GM12873 (cell line): ENCODE measurements at regions not wholly inside any gene's neighbourhood (a gene's known extent, or its start where the extent isn't known, plus 50 kb on each side); places are given as distances from the start of the nearest gene placed in this dataset.

Experiments used
- CTCF ChIP-seq: IDR thresholded peaks from 2 replicates; pipeline ENCODE4 v1.5.1; 2012; ENCODE audit warnings: low read depth, mild to moderate bottlenecking, moderate library complexity, low read length, control low read depth; ENCODE audit not compliant: insufficient read depth; ENCODE audit errors: missing control alignments

- no peak for TF ChIP-seq CTCF
Measured at GRCh38 chr3:86708893-86709292, 282.1 kb downstream of the VGLL3 start.

GRCh38 chr3:86702381-86702958 lies 288.5 kb downstream of the VGLL3 start:
- TF ChIP-seq CTCF, result peak; percentile 50

- no peak for TF ChIP-seq CTCF
Measured at GRCh38 chr3:86695752-86696151, 295.2 kb downstream of the VGLL3 start.

- TF ChIP-seq CTCF, result no peak
Measured at GRCh38 chr3:86673991-86674390, 317.0 kb downstream of the VGLL3 start.

- no peak for TF ChIP-seq CTCF
Measured at GRCh38 chr3:86661817-86662216, 329.1 kb downstream of the VGLL3 start.

- no peak for TF ChIP-seq CTCF
Measured at GRCh38 chr3:86658876-86659275, 332.1 kb downstream of the VGLL3 start.

GRCh38 chr3:86654806-86655460 lies 336.0 kb downstream of the VGLL3 start:
- TF ChIP-seq CTCF, result no peak
